ENCODE measurements at regions not wholly inside any gene's neighbourhood (a gene's known extent, or its start where the extent isn't known, plus 50 kb on each side); places are given as distances from the start of the nearest gene placed in this dataset.

DNA sequence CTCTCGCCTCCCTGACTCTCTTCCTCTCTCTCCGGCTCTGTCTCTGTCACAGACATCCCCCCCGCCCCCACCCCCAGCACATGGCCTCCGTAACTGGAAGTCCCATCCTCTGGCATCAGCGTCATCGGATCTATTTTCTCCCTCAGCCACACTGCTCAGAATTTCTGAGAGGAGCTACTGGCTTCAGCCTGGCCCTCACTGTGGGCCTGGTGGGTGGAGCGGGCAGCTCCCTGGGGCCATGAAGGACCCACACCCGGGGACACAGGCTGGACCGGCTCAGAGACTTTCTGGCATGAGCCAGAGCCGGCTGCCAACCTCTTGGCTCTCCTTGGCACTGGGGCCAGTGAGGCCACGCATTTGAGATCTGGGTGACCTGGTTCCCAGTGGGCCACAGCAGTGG, 61.2 kb upstream of the CASZ1 start:
- TF ChIP-seq, protein P1, sequence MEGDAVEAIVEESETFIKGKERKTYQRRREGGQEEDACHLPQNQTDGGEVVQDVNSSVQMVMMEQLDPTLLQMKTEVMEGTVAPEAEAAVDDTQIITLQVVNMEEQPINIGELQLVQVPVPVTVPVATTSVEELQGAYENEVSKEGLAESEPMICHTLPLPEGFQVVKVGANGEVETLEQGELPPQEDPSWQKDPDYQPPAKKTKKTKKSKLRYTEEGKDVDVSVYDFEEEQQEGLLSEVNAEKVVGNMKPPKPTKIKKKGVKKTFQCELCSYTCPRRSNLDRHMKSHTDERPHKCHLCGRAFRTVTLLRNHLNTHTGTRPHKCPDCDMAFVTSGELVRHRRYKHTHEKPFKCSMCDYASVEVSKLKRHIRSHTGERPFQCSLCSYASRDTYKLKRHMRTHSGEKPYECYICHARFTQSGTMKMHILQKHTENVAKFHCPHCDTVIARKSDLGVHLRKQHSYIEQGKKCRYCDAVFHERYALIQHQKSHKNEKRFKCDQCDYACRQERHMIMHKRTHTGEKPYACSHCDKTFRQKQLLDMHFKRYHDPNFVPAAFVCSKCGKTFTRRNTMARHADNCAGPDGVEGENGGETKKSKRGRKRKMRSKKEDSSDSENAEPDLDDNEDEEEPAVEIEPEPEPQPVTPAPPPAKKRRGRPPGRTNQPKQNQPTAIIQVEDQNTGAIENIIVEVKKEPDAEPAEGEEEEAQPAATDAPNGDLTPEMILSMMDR (IDR thresholded peaks at IDR 0.05), result no peak
- H3K36me3 Mint-ChIP-seq (ENCODE audit: low read depth), result no peaks in the 10 kb centered on the region
- no peak for DNase-seq
- H3K9me3 Mint-ChIP-seq, result peaks cover 5% of the 10 kb centered on the region
- H3K4me1 Mint-ChIP-seq (ENCODE audit: low read depth), result no peaks in the 10 kb centered on the region
- peaks cover 16% of the 10 kb centered on the region for H3K27me3 Mint-ChIP-seq (ENCODE audit: insufficient read depth)
- H3K27ac Mint-ChIP-seq, result no peak overlapping the region
- no peak overlapping the region for H3K4me3 Mint-ChIP-seq

DNA sequence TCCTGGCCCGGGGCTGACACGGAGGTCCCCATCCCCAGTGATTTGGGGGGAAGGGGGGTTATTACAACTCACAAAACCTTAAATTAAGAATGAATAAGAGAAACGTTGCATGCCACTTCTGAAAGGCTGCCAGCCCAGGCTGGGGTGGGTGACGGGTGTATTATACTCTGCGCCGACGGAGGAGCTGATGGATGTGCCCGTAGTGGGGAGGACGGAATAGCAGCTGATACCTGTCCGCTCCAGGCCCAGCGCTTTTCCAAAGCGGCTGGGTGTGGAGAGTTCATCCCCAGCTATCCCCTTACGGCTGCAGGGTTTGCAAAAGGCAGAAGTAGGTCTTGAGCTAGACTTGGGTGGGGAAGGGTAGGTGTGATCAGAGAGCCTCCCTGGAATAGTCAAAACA, 63.8 kb upstream of the CASZ1 start:
- Mint-ChIP-seq H3K27me3 (ENCODE audit: insufficient read depth) (peaks cover 37% of the 10 kb centered on the region), H3K27ac (no peak overlapping the region), H3K4me3 (no peak overlapping the region), H3K36me3 (ENCODE audit: low read depth) (no peaks in the 10 kb centered on the region), H3K9me3 (peaks cover under 1% of the 10 kb centered on the region), H3K4me1 (ENCODE audit: low read depth) (no peaks in the 10 kb centered on the region)
- TF ChIP-seq, protein P1 (IDR thresholded peaks at IDR 0.05), result no peak
- DNase-seq, result no peak

DNA sequence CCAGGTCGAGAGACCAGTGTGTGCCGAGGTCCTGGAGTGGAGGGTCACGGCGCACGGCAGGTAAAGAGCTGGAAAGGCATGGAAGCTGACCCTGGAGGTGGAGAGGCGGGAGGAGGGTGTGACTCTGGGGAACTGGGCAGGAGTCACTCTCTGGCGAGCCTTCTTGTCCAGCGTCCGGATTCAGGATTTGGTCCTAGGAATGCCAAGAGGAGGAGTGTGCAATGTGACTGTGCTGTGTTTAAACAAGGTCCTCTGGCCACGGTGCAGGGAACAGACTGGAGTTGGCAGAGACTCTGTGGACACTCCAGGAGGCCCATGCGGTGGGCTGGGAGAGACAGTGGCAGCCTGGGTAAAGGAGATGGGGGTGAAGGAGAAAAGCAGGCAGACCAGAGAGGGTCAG, 64.2 kb upstream of the CASZ1 start:
- Mint-ChIP-seq H3K4me1 (ENCODE audit: low read depth) (no peaks in the 10 kb centered on the region), H3K36me3 (ENCODE audit: low read depth) (no peaks in the 10 kb centered on the region), H3K27me3 (ENCODE audit: insufficient read depth) (peaks cover 41% of the 10 kb centered on the region), H3K9me3 (no peaks in the 10 kb centered on the region), H3K4me3 (no peak overlapping the region), H3K27ac (no peak overlapping the region)
- no peak for DNase-seq
- TF ChIP-seq, protein P1 (IDR thresholded peaks at IDR 0.05), result no peak

DNA sequence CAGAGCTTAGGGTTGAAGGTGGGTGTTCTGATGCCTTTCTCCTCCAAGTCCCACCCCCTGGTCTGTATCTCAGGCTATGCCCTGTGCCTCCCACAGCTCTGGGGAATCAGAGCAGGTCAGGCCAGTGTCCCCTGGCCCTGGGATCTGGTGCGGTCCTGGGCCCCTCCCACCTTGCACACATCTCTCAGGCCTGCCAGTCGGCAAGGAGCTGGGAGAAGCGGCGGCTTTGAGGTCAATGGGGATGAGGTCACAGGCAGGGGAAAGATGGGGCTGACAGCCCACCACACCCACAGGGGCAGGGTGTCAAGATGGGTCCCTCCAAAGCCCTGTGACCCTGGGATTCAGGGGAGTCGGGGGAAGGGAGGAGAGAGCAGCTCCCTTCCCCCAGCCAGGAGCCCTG, 65.4 kb upstream of the CASZ1 start:
- Mint-ChIP-seq H3K9me3 (no peaks in the 10 kb centered on the region), H3K27me3 (ENCODE audit: insufficient read depth) (peaks cover 44% of the 10 kb centered on the region), H3K4me3 (no peak overlapping the region), H3K36me3 (ENCODE audit: low read depth) (no peaks in the 10 kb centered on the region), H3K27ac (no peak overlapping the region), H3K4me1 (ENCODE audit: low read depth) (no peaks in the 10 kb centered on the region)
- DNase-seq, result no peak
- TF ChIP-seq, protein P1 (IDR thresholded peaks at IDR 0.05), result no peak

DNA sequence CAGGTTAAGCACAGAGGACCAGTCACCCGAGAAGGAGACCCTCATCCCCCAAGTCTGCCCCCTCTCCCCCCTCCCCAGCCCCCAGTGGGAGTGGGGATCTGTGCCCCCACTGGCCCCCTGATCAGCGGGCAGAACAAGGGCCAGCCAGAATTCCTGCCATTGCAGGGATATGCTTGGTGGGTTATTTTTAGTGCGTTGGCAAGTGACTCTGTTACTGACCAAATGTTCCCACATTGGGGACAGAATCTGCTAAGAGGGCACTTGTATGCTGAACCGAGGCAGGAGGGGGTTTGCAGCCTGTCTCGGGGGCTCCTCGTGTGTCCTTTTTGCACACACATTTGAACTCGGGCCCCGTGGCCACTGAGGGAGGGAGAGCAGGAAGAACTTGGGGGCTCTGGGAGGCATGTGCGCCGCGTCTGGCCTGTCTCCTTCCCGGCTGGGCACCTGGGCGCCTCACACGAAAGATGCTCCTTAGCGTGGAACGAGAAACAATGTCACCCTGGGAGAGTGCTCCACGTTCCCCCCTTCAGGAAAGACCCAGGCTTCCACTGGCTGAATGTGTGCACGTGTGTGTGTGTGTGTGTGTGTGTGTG, 66.4 kb upstream of the CASZ1 start:
- no peak for DNase-seq
- H3K27me3 Mint-ChIP-seq (ENCODE audit: insufficient read depth), result peaks cover 42% of the 10 kb centered on the region
- TF ChIP-seq, protein P1 (IDR thresholded peaks at IDR 0.05), result no peak
- no peaks in the 10 kb centered on the region for H3K9me3 Mint-ChIP-seq
- H3K4me3 Mint-ChIP-seq, result no peak overlapping the region
- no peaks in the 10 kb centered on the region for H3K36me3 Mint-ChIP-seq (ENCODE audit: low read depth)
- H3K27ac Mint-ChIP-seq, result no peak overlapping the region
- H3K4me1 Mint-ChIP-seq (ENCODE audit: low read depth), result peaks cover 6% of the 10 kb centered on the region

DNA sequence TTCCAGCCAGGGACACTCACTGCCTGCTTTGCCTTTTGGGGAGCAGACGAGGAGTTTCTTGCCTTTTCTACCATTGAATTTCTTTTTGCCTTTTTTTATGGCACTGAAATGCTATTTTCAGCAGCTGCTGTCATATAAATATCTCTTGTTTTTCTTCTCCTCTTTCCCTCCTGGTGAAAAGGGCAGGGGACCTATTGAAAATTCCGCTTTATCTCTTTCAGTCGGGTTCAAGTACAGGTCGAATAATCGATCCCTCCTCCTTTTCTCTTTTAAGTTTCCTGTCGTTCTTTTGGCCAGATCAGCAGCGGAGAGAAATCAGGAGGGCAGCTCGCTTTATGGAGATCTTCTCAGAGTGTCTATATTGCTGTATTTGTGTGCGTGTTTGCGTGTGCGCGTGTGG, 67.4 kb upstream of the CASZ1 start:
- Mint-ChIP-seq H3K4me1 (ENCODE audit: low read depth) (peaks cover 7% of the 10 kb centered on the region), H3K36me3 (ENCODE audit: low read depth) (no peaks in the 10 kb centered on the region), H3K27me3 (ENCODE audit: insufficient read depth) (peaks cover 45% of the 10 kb centered on the region), H3K4me3 (no peak overlapping the region), H3K9me3 (no peaks in the 10 kb centered on the region), H3K27ac (no peak overlapping the region)
- no peak for DNase-seq
- TF ChIP-seq, protein P1 (IDR thresholded peaks at IDR 0.05), result no peak

Measured in HFFc6 (cell line).